ENCODE measurements at regions not wholly inside any gene's neighbourhood (a gene's known extent, or its start where the extent isn't known, plus 50 kb on each side); places are given as distances from the start of the nearest gene placed in this dataset.

DNA sequence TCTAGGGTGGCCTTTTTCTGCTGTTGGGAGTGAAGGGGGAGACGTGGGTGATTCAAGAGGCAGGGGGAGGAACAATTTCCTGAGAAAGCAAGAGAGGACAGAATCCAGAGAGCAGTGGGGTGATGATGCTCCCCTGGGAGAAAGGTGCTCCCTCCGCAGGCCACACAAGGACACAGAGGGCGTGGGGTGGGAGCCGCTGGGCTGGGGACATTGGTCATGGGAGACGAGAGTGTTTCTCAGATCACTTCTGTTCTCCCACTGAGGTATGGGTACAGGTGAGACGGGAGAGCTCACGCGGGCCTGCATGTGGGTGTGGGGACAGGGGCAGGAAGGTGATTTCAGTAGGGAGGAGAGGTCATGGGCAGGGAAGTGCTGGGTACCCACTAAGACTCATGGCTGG, 259.5 kb upstream of the CTBP2 start:
- TF ChIP-seq, protein P1, sequence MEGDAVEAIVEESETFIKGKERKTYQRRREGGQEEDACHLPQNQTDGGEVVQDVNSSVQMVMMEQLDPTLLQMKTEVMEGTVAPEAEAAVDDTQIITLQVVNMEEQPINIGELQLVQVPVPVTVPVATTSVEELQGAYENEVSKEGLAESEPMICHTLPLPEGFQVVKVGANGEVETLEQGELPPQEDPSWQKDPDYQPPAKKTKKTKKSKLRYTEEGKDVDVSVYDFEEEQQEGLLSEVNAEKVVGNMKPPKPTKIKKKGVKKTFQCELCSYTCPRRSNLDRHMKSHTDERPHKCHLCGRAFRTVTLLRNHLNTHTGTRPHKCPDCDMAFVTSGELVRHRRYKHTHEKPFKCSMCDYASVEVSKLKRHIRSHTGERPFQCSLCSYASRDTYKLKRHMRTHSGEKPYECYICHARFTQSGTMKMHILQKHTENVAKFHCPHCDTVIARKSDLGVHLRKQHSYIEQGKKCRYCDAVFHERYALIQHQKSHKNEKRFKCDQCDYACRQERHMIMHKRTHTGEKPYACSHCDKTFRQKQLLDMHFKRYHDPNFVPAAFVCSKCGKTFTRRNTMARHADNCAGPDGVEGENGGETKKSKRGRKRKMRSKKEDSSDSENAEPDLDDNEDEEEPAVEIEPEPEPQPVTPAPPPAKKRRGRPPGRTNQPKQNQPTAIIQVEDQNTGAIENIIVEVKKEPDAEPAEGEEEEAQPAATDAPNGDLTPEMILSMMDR (IDR thresholded peaks at IDR 0.05), result no peak
- TF ChIP-seq POLR2A (IDR thresholded peaks at IDR 0.05), result no peak

Measured in right lobe of liver (tissue), 4 donors.